Esophagus muscularis mucosa (tissue), 3 donors: ENCODE measurements at regions not wholly inside any gene's neighbourhood (a gene's known extent, or its start where the extent isn't known, plus 50 kb on each side); places are given as distances from the start of the nearest gene placed in this dataset.

Experiments used
- CTCF ChIP-seq, 3 experiments: fragments of 200-600 bp in 2 of 3; fragments of 450-650 bp in 1 of 3; sonication (generic) in 2 of 3; IDR thresholded peaks; one replicate each; pipeline ENCODE4 v1.5.1; 2017 to 2019; ENCODE audit warnings: antibody characterized with exemption in 3 of 3, mild to moderate bottlenecking in 2 of 3, moderate library complexity in 1 of 3
- POLR2A ChIP-seq: fragments of 450-650 bp; IDR thresholded peaks from one replicate; pipeline ENCODE4 v1.6.1; 2017; ENCODE audit warnings: antibody characterized with exemption, moderate library complexity, mild to moderate bottlenecking, low read depth

GRCh38 chr7:120077777-120078176, 195.2 kb upstream of the KCND2 start:
- TF ChIP-seq CTCF (IDR thresholded peaks at IDR 0.05), result no peak
- no peak for TF ChIP-seq POLR2A
